Panc1 (cell line): ENCODE measurements at regions not wholly inside any gene's neighbourhood (a gene's known extent, or its start where the extent isn't known, plus 50 kb on each side); places are given as distances from the start of the nearest gene placed in this dataset.

ENCODE experiments used
- ATAC-seq: fragments of 200-7000 bp; cut with Tn5 transposase; 2 replicates; pipeline ENCODE4 v1.9.1; 2020; ENCODE audit warnings: mild to moderate bottlenecking, moderate library complexity
- BruUV-seq: library from RNA; stranded (reverse); fragments of 400-500 nt; replicated peaks from 2 replicates; lab custom pipeline; 2021; lab: Mats Ljungman, UMichigan
- CTCF ChIA-PET: fragments of 300-600 bp; sonication (Branson Sonifier 250); formaldehyde crosslinking; loops from one replicate; lab custom pipeline; 2022; ENCODE audit warnings: antibody characterized with exemption; lab: Charles Lee
- POLR2A ChIA-PET: fragments of 300-600 bp; sonication (Branson Sonifier 250); formaldehyde crosslinking; loops from one replicate; lab custom pipeline; 2022; ENCODE audit warnings: antibody characterized with exemption; lab: Charles Lee
- DNase-seq: peaks from one replicate; pipeline ENCODE4 v3.0.0-alpha.2; 2010; ENCODE audit warnings: low read depth, low spot score
- H3K27ac ChIP-seq: 2 replicates; pipeline ENCODE4 v1.5.1; 2011; ENCODE audit warnings: mild to moderate bottlenecking, low read length, inconsistent platforms
- H3K27me3 ChIP-seq: fragments of 200-500 bp; sonication (Bioruptor generic); 2 replicates; pipeline ENCODE4 v1.6.0; 2014; ENCODE audit warnings: low read length, inconsistent platforms; ENCODE audit not compliant: control insufficient read depth, insufficient read depth
- H3K36me3 ChIP-seq: fragments of 200-500 bp; sonication (Bioruptor generic); 2 replicates; pipeline ENCODE4 v1.5.1; 2014; ENCODE audit warnings: inconsistent platforms, mild to moderate bottlenecking, low read length, moderate library complexity; ENCODE audit not compliant: control insufficient read depth, insufficient read depth
- H3K4me1 ChIP-seq: 2 replicates; pipeline ENCODE4 v1.5.1; 2011; ENCODE audit warnings: inconsistent platforms, mild to moderate bottlenecking, low read length, moderate library complexity; ENCODE audit not compliant: control insufficient read depth, insufficient read depth
- H3K4me3 ChIP-seq, 2 experiments: 2 replicates each; pipeline ENCODE4 v1.5.1; 2011 to 2012; ENCODE audit warnings: low read depth in 2 of 2, low read length in 2 of 2, mild to moderate bottlenecking in 2 of 2, inconsistent platforms in 1 of 2, moderate library complexity in 1 of 2
- H3K9me3 ChIP-seq: fragments of 200-500 bp; sonication (Bioruptor generic); 2 replicates; pipeline ENCODE4 v1.5.1; 2014; ENCODE audit warnings: low read depth, mild to moderate bottlenecking, inconsistent platforms, low read length, moderate library complexity; ENCODE audit not compliant: control insufficient read depth, insufficient read depth
- CTCF ChIP-seq: fragments of 450-650 bp; IDR thresholded peaks from 2 replicates; pipeline ENCODE4 v1.5.1; 2017; ENCODE audit warnings: mild to moderate bottlenecking
- POLR2AphosphoS5 ChIP-seq: IDR thresholded peaks from 2 replicates; pipeline ENCODE4 v1.6.1; 2012; ENCODE audit warnings: mild to moderate bottlenecking, low read depth, low read length, moderate library complexity
- REST ChIP-seq, 2 experiments: IDR thresholded peaks; 2 replicates each; pipeline ENCODE4 v1.6.1; 2011 to 2012; ENCODE audit warnings: low read depth in 2 of 2, control low read depth in 1 of 2, low read length in 1 of 2, mild to moderate bottlenecking in 1 of 2, moderate library complexity in 1 of 2; ENCODE audit not compliant: insufficient read depth in 1 of 2
- SIN3A ChIP-seq: IDR thresholded peaks from 2 replicates; pipeline ENCODE4 v1.6.1; 2012; ENCODE audit warnings: low read depth, mild to moderate bottlenecking, low read length, moderate library complexity, borderline replicate concordance; ENCODE audit not compliant: insufficient read depth
- TCF7L2 ChIP-seq: IDR thresholded peaks from 2 replicates; pipeline ENCODE4 v1.6.1; 2011; ENCODE audit warnings: mild to moderate bottlenecking, low read depth, low read length, inconsistent platforms
- in situ Hi-C: cut with HindIII; loops from 2 replicates; pipeline ENCODE4 v1.10.0; 2016; ENCODE audit warnings: low sequenced_read_pairs, low pct_unique_long_range_greater_than_20kb
- intact Hi-C: fragments of 100-400 bp; cut with micrococcal nuclease; formaldehyde crosslinking; loops from one replicate; pipeline ENCODE4 v1.10.0; 2022; ENCODE audit not compliant: unreplicated experiment

GRCh38 chr1:230000493-230001184 is 66.4 kb upstream of the GALNT2 start:
- intact Hi-C loops = no loop called here
- no peaks in the 10 kb centered on the region for H3K36me3 ChIP-seq
- no peak for ATAC-seq
- no peaks in the 10 kb centered on the region for H3K9me3 ChIP-seq
- in situ Hi-C loops = no loop called here
- ChIA-PET CTCF (no interaction called here), POLR2A (no interaction called here)
- no peak for DNase-seq
- no peak overlapping the region for H3K4me3 ChIP-seq
- TF ChIP-seq REST (IDR thresholded peaks at IDR 0.05; ENCODE audit: insufficient read depth in 1 of 2, low read depth in 2 of 2, low read length in 1 of 2) (no peak), CTCF (no peak), POLR2AphosphoS5 (no peak), SIN3A (no peak), TCF7L2 (no peak)
- H3K4me1 ChIP-seq = no peaks in the 10 kb centered on the region
- BruUV-seq = no TSS peak
- no peak overlapping the region for H3K27ac ChIP-seq
- H3K27me3 ChIP-seq = peaks cover 2% of the 10 kb centered on the region; the same call in 1 of the 2 replicates

- intact Hi-C loops = no loop called here
- DNase-seq (no peak), ATAC-seq (no peak)
- Histone ChIP-seq H3K4me1 (no peaks in the 10 kb centered on the region), H3K9me3 (no peaks in the 10 kb centered on the region), H3K36me3 (no peaks in the 10 kb centered on the region), H3K27ac (no peak overlapping the region), H3K27me3 (peaks cover 2% of the 10 kb centered on the region; the same call in 1 of the 2 replicates), H3K4me3 (no peak overlapping the region)
- in situ Hi-C loops = no loop called here
- CTCF ChIA-PET = no interaction called here
- TF ChIP-seq CTCF = no peak
- POLR2A ChIA-PET = no interaction called here
- BruUV-seq = no TSS peak
Observed at GRCh38 chr1:230002164-230002803, 64.8 kb upstream of the GALNT2 start.
